ENCODE measurements at regions not wholly inside any gene's neighbourhood (a gene's known extent, or its start where the extent isn't known, plus 50 kb on each side); places are given as distances from the start of the nearest gene placed in this dataset.

DNA sequence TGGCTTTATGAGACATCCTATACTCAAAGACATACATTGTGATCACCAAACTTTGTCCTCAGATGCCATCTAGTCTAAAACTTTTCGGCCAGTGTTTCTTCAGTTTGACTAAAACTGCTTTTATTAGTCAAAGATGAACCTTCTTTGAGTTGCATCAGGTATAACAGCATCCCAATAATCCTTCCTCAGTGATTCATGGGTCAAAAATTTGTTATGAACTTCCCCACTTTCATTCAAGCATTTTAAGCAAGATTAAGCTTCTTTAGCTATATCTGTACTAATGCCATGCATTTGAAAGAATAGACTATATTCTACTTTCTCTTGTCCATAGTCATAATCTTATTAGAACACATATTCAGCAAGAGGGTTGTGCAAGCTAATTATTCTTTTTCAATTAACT, 1070.4 kb upstream of the ADGRL3 start:
- TF ChIP-seq ZNF274 (IDR thresholded peaks at IDR 0.05; ENCODE audit: borderline replicate concordance, extremely low read depth, low read length) (no peak), GABPA (IDR thresholded peaks at IDR 0.05; ENCODE audit: borderline replicate concordance, insufficient read depth, low read length) (no peak), JUND (IDR thresholded peaks at IDR 0.05; ENCODE audit: low read length) (no peak), SIRT6 (IDR thresholded peaks at IDR 0.05; ENCODE audit: low read length) (no peak), NRF1 (IDR thresholded peaks at IDR 0.05; ENCODE audit: low read depth, low read length) (no peak), SIN3A (conservative IDR thresholded peaks at IDR 0.05 in 1 of 2, IDR thresholded peaks at IDR 0.05 in 1 of 2; ENCODE audit: low read depth in 1 of 2, low read length in 2 of 2) (no peak), CEBPB (IDR thresholded peaks at IDR 0.05; ENCODE audit: low read depth, low read length) (no peak), SP1 (IDR thresholded peaks at IDR 0.05; ENCODE audit: low read depth, low read length) (no peak), POLR2A (IDR thresholded peaks at IDR 0.05; ENCODE audit: control extremely low read depth in 1 of 2, low read depth in 2 of 2, low read length in 2 of 2) (no peak), CHD1 (IDR thresholded peaks at IDR 0.05; ENCODE audit: low read depth, low read length) (no peak), EZH2 (IDR thresholded peaks at IDR 0.05; ENCODE audit: low read depth, low read length, severe bottlenecking) (no peak)
- TF ChIP-seq, protein P1, sequence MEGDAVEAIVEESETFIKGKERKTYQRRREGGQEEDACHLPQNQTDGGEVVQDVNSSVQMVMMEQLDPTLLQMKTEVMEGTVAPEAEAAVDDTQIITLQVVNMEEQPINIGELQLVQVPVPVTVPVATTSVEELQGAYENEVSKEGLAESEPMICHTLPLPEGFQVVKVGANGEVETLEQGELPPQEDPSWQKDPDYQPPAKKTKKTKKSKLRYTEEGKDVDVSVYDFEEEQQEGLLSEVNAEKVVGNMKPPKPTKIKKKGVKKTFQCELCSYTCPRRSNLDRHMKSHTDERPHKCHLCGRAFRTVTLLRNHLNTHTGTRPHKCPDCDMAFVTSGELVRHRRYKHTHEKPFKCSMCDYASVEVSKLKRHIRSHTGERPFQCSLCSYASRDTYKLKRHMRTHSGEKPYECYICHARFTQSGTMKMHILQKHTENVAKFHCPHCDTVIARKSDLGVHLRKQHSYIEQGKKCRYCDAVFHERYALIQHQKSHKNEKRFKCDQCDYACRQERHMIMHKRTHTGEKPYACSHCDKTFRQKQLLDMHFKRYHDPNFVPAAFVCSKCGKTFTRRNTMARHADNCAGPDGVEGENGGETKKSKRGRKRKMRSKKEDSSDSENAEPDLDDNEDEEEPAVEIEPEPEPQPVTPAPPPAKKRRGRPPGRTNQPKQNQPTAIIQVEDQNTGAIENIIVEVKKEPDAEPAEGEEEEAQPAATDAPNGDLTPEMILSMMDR (IDR thresholded peaks at IDR 0.05; ENCODE audit: control extremely low read depth in 1 of 3, insufficient read depth in 1 of 3, low read depth in 1 of 3, low read length in 3 of 3) = no peak
